GM18517 (cell line): ENCODE measurements at regions not wholly inside any gene's neighbourhood (a gene's known extent, or its start where the extent isn't known, plus 50 kb on each side); places are given as distances from the start of the nearest gene placed in this dataset.

Experiments used
- ATAC-seq: cut with Tn5 transposase; IDR thresholded peaks from one replicate; pipeline ENCODE4 v1.9.1; 2021; ENCODE audit warnings: mild to moderate bottlenecking, moderate library complexity; ENCODE audit not compliant: unreplicated experiment

- no peak for ATAC-seq
Observed at GRCh38 chr17:33403194-33403593, 110.1 kb upstream of the ASIC2 start.

GRCh38 chr17:33404070-33404819 is 111.2 kb upstream of the ASIC2 start:
- no peak for ATAC-seq

GRCh38 chr17:33416131-33416530 is 123.0 kb upstream of the ASIC2 start:
- ATAC-seq = no peak

- no peak for ATAC-seq
Observed at GRCh38 chr17:33421933-33422332, 128.8 kb upstream of the ASIC2 start.

- no peak for ATAC-seq
Observed at GRCh38 chr17:33433581-33433980, 140.5 kb upstream of the ASIC2 start.

GRCh38 chr17:33434841-33435240 is 141.7 kb upstream of the ASIC2 start:
- no peak for ATAC-seq

GRCh38 chr17:33435721-33436301 is 142.7 kb upstream of the ASIC2 start:
- no peak for ATAC-seq

GRCh38 chr17:33436321-33436720 is 143.2 kb upstream of the ASIC2 start:
- ATAC-seq = no peak

- ATAC-seq = no peak
Observed at GRCh38 chr17:33438139-33438538, 145.0 kb upstream of the ASIC2 start.

GRCh38 chr17:33438578-33438977 is 145.5 kb upstream of the ASIC2 start:
- no peak for ATAC-seq

GRCh38 chr17:33442320-33442719 is 149.2 kb upstream of the ASIC2 start:
- ATAC-seq = no peak

- no peak for ATAC-seq
Observed at GRCh38 chr17:33444731-33445130, 151.6 kb upstream of the ASIC2 start.

- no peak for ATAC-seq
Observed at GRCh38 chr17:33447090-33447489, 154.0 kb upstream of the ASIC2 start.

GRCh38 chr17:33451221-33451620 is 158.1 kb upstream of the ASIC2 start:
- ATAC-seq = no peak

GRCh38 chr17:33457477-33457876 is 164.4 kb upstream of the ASIC2 start:
- ATAC-seq = no peak

GRCh38 chr17:33459078-33459940 is 166.2 kb upstream of the ASIC2 start:
- no peak for ATAC-seq

- ATAC-seq = no peak
Observed at GRCh38 chr17:33460781-33461450, 167.8 kb upstream of the ASIC2 start.

- ATAC-seq = no peak
Observed at GRCh38 chr17:33463887-33464286, 170.8 kb upstream of the ASIC2 start.

- no peak for ATAC-seq
Observed at GRCh38 chr17:33464669-33465280, 171.7 kb upstream of the ASIC2 start.

GRCh38 chr17:33469421-33469820 is 176.3 kb upstream of the ASIC2 start:
- no peak for ATAC-seq

- ATAC-seq = no peak
Observed at GRCh38 chr17:33469911-33470310, 176.8 kb upstream of the ASIC2 start.
